Adrenal gland (tissue), 9 donors: ENCODE measurements at regions not wholly inside any gene's neighbourhood (a gene's known extent, or its start where the extent isn't known, plus 50 kb on each side); places are given as distances from the start of the nearest gene placed in this dataset.

Source experiments
- DNase-seq, 7 donors: peaks; one replicate each; pipeline ENCODE4 v3.0.0-alpha.2; 2019 to 2020
- H3K27ac ChIP-seq, 5 donors: fragments of 200-600 bp; sonication (generic) in 4 of 5; 1 replicate in 3 of 5; 2 replicates in 2 of 5; pipeline versions ENCODE4 v1.5.1 to v1.8.0; 2016 to 2020; ENCODE audit warnings: mild to moderate bottlenecking in 1 of 5
- H3K27me3 ChIP-seq: fragments of 200-600 bp; 2 replicates; pipeline ENCODE4 v1.8.0; 2021
- H3K36me3 ChIP-seq, 2 donors: fragments of 200-600 bp; replicated peaks in 1 of 2; 1 replicate in 1 of 2; 2 replicates in 1 of 2; pipeline versions ENCODE4 v1.5.1 to v1.8.0; 2018 to 2022
- H3K4me1 ChIP-seq, 2 donors: fragments of 200-600 bp; replicated peaks in 1 of 2; 1 replicate in 1 of 2; 2 replicates in 1 of 2; pipeline versions ENCODE4 v1.5.1 to v1.8.0; 2018 to 2021
- H3K4me3 ChIP-seq, 4 donors: fragments of 200-600 bp; sonication (generic) in 3 of 4; one replicate each; pipeline ENCODE4 v1.5.1; 2016 to 2018
- H3K9me3 ChIP-seq, 3 donors: fragments of 200-600 bp; sonication (generic) in 1 of 3; replicated peaks in 1 of 3; 1 replicate in 2 of 3; 2 replicates in 1 of 3; pipeline versions ENCODE4 v1.5.1 to v1.8.0; 2016 to 2021
- POLR2A ChIP-seq, 2 donors: fragments of 450-650 bp; IDR thresholded peaks; one replicate each; pipeline ENCODE4 v1.6.1; 2017; ENCODE audit warnings: antibody characterized with exemption in 2 of 2, mild to moderate bottlenecking in 2 of 2, moderate library complexity in 1 of 2
- WGBS, 4 donors: extraction: QIAGEN DNeasy Blood & Tissue Kit in 2 of 4; methylation state at CpG; one replicate each; pipeline versions ENCODE4 v1.1.5 to v1.1.7; 2013 to 2017; 5-methylcytosine and 5-hydroxymethylcytosine counted together
- intact Hi-C, 2 donors: fragments of 100-400 bp; cut with DNase I; formaldehyde crosslinking; loops; one replicate each; pipeline versions ENCODE4 v1.14.1 to v1.15.0; 2022 to 2023
- TF ChIP-seq, protein P1 (sequence below), 6 experiments: fragments of 450-650 bp in 4 of 6; fragments of 200-600 bp in 2 of 6; sonication (generic) in 1 of 6; IDR thresholded peaks; 1 replicate in 5 of 6; 2 replicates in 1 of 6; pipeline versions ENCODE4 v1.5.1 to v1.8.0; 2016 to 2021; ENCODE audit warnings: antibody characterized with exemption in 6 of 6, mild to moderate bottlenecking in 2 of 6, moderate library complexity in 1 of 6
- donor health status: healthy with polysubstance abuse.
- donor health status: Bipolar disorder and iron deficiency.
- donor health status: DM: yes; HTN: yes; CAD: no.
- donor health status: DM: no; HTN: no; CAD: no.
- donor health status: DM: no; HTN: no; CAD: no.

- intact Hi-C loops: loop anchor here (2.0 to 10.0 kb wide), 5 partner anchors 54 to 618 kb away; partner anchors contain the start of genes IER5 (in 1 of the 2) and MR1 (in 1 of the 2)
- Histone ChIP-seq H3K9me3 (no peaks in the 10 kb centered on the region), H3K27me3 (no peaks in the 10 kb centered on the region), H3K4me1 (peaks cover 6 to 10% of the 10 kb centered on the region in 2 donors), H3K27ac (no peak overlapping the region), H3K4me3 (peak overlapping the region in 1 of 4 donors; percentile 40), H3K36me3 (no peaks in the 10 kb centered on the region)
- 11 to 15% (median 14%) methylated on average over 19 to 24 of the region's 24 CpGs for WGBS, 4 donors
- peak; percentile 78 to 95 (median 88) for DNase-seq
- TF ChIP-seq, protein P1, sequence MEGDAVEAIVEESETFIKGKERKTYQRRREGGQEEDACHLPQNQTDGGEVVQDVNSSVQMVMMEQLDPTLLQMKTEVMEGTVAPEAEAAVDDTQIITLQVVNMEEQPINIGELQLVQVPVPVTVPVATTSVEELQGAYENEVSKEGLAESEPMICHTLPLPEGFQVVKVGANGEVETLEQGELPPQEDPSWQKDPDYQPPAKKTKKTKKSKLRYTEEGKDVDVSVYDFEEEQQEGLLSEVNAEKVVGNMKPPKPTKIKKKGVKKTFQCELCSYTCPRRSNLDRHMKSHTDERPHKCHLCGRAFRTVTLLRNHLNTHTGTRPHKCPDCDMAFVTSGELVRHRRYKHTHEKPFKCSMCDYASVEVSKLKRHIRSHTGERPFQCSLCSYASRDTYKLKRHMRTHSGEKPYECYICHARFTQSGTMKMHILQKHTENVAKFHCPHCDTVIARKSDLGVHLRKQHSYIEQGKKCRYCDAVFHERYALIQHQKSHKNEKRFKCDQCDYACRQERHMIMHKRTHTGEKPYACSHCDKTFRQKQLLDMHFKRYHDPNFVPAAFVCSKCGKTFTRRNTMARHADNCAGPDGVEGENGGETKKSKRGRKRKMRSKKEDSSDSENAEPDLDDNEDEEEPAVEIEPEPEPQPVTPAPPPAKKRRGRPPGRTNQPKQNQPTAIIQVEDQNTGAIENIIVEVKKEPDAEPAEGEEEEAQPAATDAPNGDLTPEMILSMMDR (IDR thresholded peaks at IDR 0.05): peak; percentile 96 to 99 (median 97)
- TF ChIP-seq POLR2A (IDR thresholded peaks at IDR 0.05): no peak
These were observed 53.8 kb downstream of the IER5 start for GRCh38 chr1:181142096-181142958.

- Histone ChIP-seq H3K4me1 (peaks cover 6 to 10% of the 10 kb centered on the region in 2 donors), H3K27ac (no peak overlapping the region), H3K36me3 (no peaks in the 10 kb centered on the region), H3K9me3 (no peaks in the 10 kb centered on the region), H3K4me3 (no peak overlapping the region), H3K27me3 (no peaks in the 10 kb centered on the region)
- TF ChIP-seq POLR2A (IDR thresholded peaks at IDR 0.05): no peak
- TF ChIP-seq, protein P1 (IDR thresholded peaks at IDR 0.05): no peak
- WGBS, 4 donors: 49 to 60% (median 54%) methylated on average over 5 of the region's 5 CpGs
- intact Hi-C loops: loop anchor here (2.0 to 10.0 kb wide), 5 partner anchors 54 to 618 kb away; partner anchors contain the start of genes IER5 (in 1 of the 2) and MR1 (in 1 of the 2)
- no peak for DNase-seq
These were observed 54.8 kb downstream of the IER5 start for GRCh38 chr1:181143102-181143859.

DNA sequence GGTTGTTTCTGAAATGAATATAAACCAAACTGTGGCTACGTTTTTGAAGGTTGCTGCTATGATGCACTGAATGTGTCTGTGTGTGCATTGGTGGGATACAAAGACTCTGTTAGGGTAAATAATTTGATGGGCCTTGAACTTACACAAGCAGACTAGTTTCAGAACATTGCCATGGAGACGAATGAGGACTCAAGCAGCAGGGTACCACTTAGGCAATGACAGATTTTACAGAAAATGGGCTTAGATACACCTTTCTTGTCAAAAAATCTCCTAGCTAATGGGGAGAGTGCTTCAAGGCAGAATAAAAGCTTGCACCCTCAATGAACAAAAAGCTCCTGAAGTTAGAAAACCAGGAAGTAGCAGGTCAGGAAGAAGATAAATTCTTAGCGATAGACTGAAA lies 55.7 kb downstream of the IER5 start:
- no peaks in the 10 kb centered on the region for H3K36me3 ChIP-seq

More for the DNA sequence above, 55.7 kb downstream of the IER5 start:
- WGBS, 4 donors: 53 to 57% (median 56%) methylated on average over 3 of the region's 3 CpGs
- Histone ChIP-seq H3K27ac (no peak overlapping the region), H3K27me3 (no peaks in the 10 kb centered on the region), H3K4me1 (peaks cover 6 to 10% of the 10 kb centered on the region in 2 donors), H3K9me3 (no peaks in the 10 kb centered on the region), H3K4me3 (no peak overlapping the region)
- no peak for TF ChIP-seq POLR2A (IDR thresholded peaks at IDR 0.05)
- TF ChIP-seq, protein P1 (IDR thresholded peaks at IDR 0.05): no peak
- intact Hi-C loops: loop anchor here (5.0 to 10.0 kb wide), 3 partner anchors 109 to 619 kb away; partner anchors contain the start of gene MR1 (in 1 of the 2)
- DNase-seq: no peak
